Activated CD8-positive, alpha-beta memory T cell treated with anti-CD3 and anti-CD28 coated beads, Interleukin-2, amount 10 ng/mL, durations not matched to agents 7 days and 5 days (primary cell): ENCODE measurements at regions not wholly inside any gene's neighbourhood (a gene's known extent, or its start where the extent isn't known, plus 50 kb on each side); places are given as distances from the start of the nearest gene placed in this dataset.
"Not testable (repeated sequence)": the region's sequence is repeated elsewhere in the genome, so short reads cannot be mapped to it uniquely, and the experiment has no call there.

Experiments used
- ATAC-seq: fragments of 150-1000 bp; cut with Tn5 transposase; one replicate; pipeline ENCODE4 v1.10.0; 2021; ENCODE audit warnings: moderate library complexity
- CTCF ChIA-PET: fragments of 350-600 bp; sonication (Branson Sonifier 250); formaldehyde crosslinking; loops from one replicate; lab custom pipeline; 2021; ENCODE audit warnings: antibody characterized with exemption; lab: Charles Lee
- DNase-seq: peaks from one replicate; pipeline ENCODE4 v3.0.0-alpha.2; 2020
- H3K27ac Mint-ChIP-seq: one replicate; pipeline ENCODE4 v1.8.0; 2021; ENCODE audit warnings: mild to moderate bottlenecking, mixed read lengths
- H3K27me3 Mint-ChIP-seq: one replicate; pipeline ENCODE4 v1.8.0; 2021; ENCODE audit warnings: mixed read lengths
- H3K36me3 Mint-ChIP-seq: one replicate; pipeline ENCODE4 v1.8.0; 2021; ENCODE audit warnings: mild to moderate bottlenecking, mixed read lengths
- H3K4me1 Mint-ChIP-seq: one replicate; pipeline ENCODE4 v1.8.0; 2021; ENCODE audit warnings: mixed read lengths
- H3K4me3 Mint-ChIP-seq: one replicate; pipeline ENCODE4 v1.8.0; 2021; ENCODE audit warnings: mild to moderate bottlenecking, moderate library complexity, mixed read lengths
- H3K9me3 Mint-ChIP-seq: one replicate; pipeline ENCODE4 v1.8.0; 2022; ENCODE audit warnings: low read depth, mixed read lengths

- H3K27ac Mint-ChIP-seq = no peak overlapping the region
- no peak for ATAC-seq
These were observed 121.8 kb upstream of the DNAJC10 start for GRCh38 chr2:182594286-182594685.

GRCh38 chr2:182595650-182596049, 120.4 kb upstream of the DNAJC10 start:
- CTCF ChIA-PET = no interaction called here
- no peak for DNase-seq
- no peaks in the 10 kb centered on the region for H3K9me3 Mint-ChIP-seq
- no peak for ATAC-seq
- no peaks in the 10 kb centered on the region for H3K4me1 Mint-ChIP-seq
- H3K4me3 Mint-ChIP-seq = no peak overlapping the region
- H3K36me3 Mint-ChIP-seq = no peaks in the 10 kb centered on the region
- H3K27ac Mint-ChIP-seq = no peak overlapping the region
- peaks cover 9% of the 10 kb centered on the region for H3K27me3 Mint-ChIP-seq

More at GRCh38 chr2:182594286-182594685, 121.8 kb upstream of the DNAJC10 start:
- Mint-ChIP-seq H3K9me3 (no peaks in the 10 kb centered on the region), H3K4me3 (no peak overlapping the region), H3K4me1 (no peaks in the 10 kb centered on the region), H3K36me3 (no peaks in the 10 kb centered on the region), H3K27me3 (peaks cover 9% of the 10 kb centered on the region)
- CTCF ChIA-PET = no interaction called here
- no peak for DNase-seq

DNA sequence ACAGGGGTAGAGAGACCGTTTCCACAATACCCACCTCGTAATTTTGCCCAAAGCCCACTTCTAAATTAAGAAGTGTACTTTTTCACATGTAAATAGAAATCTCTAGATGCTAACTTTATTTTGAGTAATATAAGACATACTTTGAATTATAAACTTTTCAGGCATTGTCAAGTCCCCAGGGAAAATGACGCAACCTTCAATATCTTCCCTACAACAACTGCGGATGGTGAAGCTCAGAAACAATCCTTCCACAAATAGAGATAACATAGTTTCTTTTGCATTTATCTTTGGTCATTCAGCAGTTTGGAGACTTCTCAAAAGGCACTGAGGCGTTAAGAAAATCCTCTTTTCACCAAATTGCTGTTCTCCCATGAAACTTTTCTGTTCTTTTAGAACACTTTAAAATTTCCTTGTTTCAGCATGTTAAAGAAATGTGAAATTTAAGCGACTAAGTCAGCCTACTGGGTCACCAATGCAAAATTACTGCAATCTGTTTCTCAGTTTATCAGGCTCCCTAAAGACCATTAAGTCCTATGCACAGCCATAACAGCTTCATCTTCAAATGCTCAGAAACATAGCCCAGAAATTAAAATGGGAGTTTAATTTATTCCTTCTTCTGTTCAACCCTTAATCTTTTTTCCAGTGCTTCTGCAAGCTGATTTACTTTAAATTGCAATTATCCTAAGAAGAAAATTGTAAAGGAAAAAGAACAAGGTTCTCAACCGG, 118.3 kb upstream of the DNAJC10 start:
- Mint-ChIP-seq H3K27me3 (peaks cover 5% of the 10 kb centered on the region), H3K36me3 (no peaks in the 10 kb centered on the region), H3K4me1 (no peaks in the 10 kb centered on the region), H3K4me3 (no peak overlapping the region), H3K27ac (no peak overlapping the region), H3K9me3 (no peaks in the 10 kb centered on the region)
- CTCF ChIA-PET = no interaction called here
- no peak for DNase-seq
- no peak for ATAC-seq

DNA sequence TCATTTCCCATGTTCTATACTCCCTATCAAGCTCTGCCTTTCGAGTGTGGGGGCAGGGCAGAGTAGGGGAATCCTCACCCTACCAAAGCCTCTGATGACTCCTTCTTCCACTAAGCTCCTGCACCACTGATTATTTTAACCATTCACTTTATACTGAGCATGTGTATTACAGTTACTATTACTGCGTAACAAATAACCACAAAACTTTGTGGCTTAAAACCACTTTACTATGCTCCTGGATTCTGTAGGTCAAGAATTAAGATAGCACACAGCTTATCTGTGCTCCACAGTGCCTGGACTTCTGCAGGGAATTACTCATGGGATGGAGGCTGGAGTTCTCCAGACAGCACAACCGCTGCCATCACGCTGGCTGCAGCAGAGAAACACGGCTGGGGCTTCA, 117.4 kb upstream of the DNAJC10 start:
- DNase-seq = no peak
- CTCF ChIA-PET = no interaction called here
- no peaks in the 10 kb centered on the region for H3K27me3 Mint-ChIP-seq
- H3K9me3 Mint-ChIP-seq = no peaks in the 10 kb centered on the region
- no peak for ATAC-seq
- no peaks in the 10 kb centered on the region for H3K4me1 Mint-ChIP-seq
- H3K36me3 Mint-ChIP-seq = no peaks in the 10 kb centered on the region
- no peak overlapping the region for H3K27ac Mint-ChIP-seq
- no peak overlapping the region for H3K4me3 Mint-ChIP-seq

DNA sequence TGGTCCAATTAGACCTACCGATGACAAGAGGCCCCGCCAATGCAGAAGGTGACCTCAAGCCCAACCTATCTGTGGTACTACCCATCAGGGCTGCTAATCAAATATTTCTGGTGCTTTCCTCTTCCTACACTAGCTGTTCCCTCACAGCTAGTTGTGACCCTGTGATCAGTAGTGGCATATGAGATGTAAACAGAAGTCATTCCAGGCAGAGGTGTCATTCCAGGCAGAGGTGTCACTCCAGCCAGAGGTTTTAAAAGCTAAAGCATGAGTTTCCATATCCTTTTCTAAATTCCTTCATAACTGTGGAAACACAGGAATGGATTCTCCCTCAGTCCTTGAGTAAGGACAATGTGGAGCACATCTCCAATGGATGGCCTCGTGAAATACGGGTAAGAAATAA, 110.9 kb upstream of the DNAJC10 start:
- H3K27me3 Mint-ChIP-seq = no peaks in the 10 kb centered on the region
- CTCF ChIA-PET = interaction anchor here (1.0 kb wide), 1 partner anchor 9 kb away, joined by 4 read pairs; no protein-coding TSS in a partner anchor
- no peak overlapping the region for H3K4me3 Mint-ChIP-seq

DNA sequence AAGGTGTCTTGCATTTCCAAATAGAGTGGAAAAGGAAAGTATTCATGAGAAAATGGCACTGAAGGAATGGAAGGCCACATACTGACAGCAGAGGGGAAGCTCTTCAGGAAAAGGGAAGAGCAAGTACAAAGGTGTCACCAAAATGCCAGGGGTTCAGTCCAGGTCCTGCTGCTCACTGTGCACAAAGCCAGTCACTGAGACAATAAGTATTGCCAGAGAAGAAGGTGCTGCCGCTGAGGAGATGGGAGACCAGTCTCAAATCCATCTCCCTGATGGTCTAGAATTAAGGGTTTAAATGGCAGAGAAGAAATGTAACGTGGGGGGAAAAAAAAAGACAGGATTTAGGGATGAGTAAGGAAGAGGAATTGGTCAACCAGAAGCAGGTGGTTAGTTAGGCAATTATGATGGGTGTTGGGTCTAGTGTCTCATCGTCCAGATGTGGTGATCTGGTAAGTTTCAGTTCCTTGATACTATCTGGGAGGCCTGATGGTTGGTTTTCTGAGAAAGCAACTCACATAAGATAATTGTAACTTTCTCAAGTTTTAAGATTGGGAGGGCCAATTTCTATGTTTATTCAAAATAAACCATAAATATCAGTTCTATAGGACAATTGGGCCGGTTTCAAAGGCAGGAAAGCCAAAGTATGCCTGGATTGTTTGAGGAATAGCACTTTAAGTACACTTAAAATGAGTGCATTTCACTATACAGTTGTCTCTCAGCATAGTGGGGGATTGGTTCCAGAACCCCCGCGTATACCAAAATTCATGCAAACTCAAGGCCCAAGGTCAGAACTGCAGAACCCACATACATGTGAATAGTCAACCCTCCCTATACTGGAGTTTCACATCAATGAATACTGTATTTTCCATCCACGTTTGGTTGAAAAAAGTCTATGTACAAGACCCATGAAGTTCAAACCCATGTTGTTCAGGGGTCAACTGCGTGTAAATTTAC, 109.1 kb upstream of the DNAJC10 start:
- no peak overlapping the region for H3K27ac Mint-ChIP-seq
- H3K4me1 Mint-ChIP-seq = no peaks in the 10 kb centered on the region
- CTCF ChIA-PET = interaction anchor here (0.8 kb wide), 1 partner anchor 9 kb away, joined by 3 read pairs; no protein-coding TSS in a partner anchor
- no peak for ATAC-seq
- no peak for DNase-seq
- H3K9me3 Mint-ChIP-seq = no peaks in the 10 kb centered on the region
- no peak overlapping the region for H3K4me3 Mint-ChIP-seq
- H3K27me3 Mint-ChIP-seq = peaks cover 2% of the 10 kb centered on the region
- no peaks in the 10 kb centered on the region for H3K36me3 Mint-ChIP-seq

More for the DNA sequence above, 110.9 kb upstream of the DNAJC10 start:
- no peaks in the 10 kb centered on the region for H3K9me3 Mint-ChIP-seq
- DNase-seq (no peak), ATAC-seq (no peak)
- H3K36me3 Mint-ChIP-seq = no peaks in the 10 kb centered on the region
- no peak overlapping the region for H3K27ac Mint-ChIP-seq
- H3K4me1 Mint-ChIP-seq = no peaks in the 10 kb centered on the region

GRCh38 chr2:182608181-182608845, 107.7 kb upstream of the DNAJC10 start:
- Mint-ChIP-seq H3K4me1 (no peaks in the 10 kb centered on the region), H3K4me3 (no peak overlapping the region), H3K9me3 (no peaks in the 10 kb centered on the region), H3K27ac (no peak overlapping the region), H3K36me3 (no peaks in the 10 kb centered on the region), H3K27me3 (peaks cover 2% of the 10 kb centered on the region)
- CTCF ChIA-PET = interaction anchor here (0.8 kb wide), 1 partner anchor 7 kb away, joined by 3 read pairs; no protein-coding TSS in a partner anchor
- DNase-seq (no peak), ATAC-seq (no peak)

DNA sequence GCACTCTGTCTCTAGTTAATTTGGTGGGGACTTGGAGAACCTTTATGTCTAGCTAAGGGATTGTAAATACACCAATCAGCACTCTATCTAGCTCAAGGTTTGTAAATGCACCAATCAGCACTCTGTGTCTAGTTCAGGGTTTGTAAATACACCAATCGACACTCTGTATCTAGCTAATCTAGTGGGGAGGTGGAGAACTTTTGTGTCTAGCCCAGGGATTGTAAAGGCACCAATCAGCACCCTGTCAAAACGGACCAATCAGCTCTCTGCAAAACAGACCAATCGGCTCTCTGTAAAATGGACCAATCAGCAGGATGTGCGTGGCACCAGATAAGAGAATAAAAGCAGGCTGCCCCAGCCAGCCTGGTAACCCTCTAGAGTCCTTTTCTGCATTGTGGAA, 107.1 kb upstream of the DNAJC10 start:
- CTCF ChIA-PET = not testable (repeated sequence)

DNA sequence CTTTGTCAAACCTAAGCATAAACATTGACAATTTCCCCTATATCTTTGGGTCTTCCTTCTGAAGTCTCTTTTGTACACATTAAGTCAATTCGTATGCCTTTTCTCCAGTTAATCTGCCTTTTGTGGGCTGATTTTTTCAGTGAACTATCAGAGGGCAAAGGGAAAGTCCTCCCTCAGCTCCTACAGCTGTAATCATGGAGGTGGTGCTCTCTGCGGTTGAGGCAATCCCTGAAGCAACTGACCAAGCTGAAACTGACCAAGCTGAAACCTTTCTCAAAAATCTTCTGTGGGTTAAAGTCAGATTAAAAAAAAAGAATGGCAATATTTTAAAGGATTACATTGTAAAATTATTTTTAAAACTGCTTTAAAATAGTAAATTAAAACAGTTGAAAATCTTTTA, 105.8 kb upstream of the DNAJC10 start:
- CTCF ChIA-PET = no interaction called here

More for the DNA sequence above, 107.1 kb upstream of the DNAJC10 start:
- not testable (repeated sequence) for H3K36me3 Mint-ChIP-seq, H3K9me3 Mint-ChIP-seq, DNase-seq, H3K4me3 Mint-ChIP-seq, H3K27me3 Mint-ChIP-seq, H3K4me1 Mint-ChIP-seq, ATAC-seq, H3K27ac Mint-ChIP-seq

GRCh38 chr2:182611009-182611408, 105.0 kb upstream of the DNAJC10 start:
- no peak overlapping the region for H3K4me3 Mint-ChIP-seq
- CTCF ChIA-PET = no interaction called here
- no peak overlapping the region for H3K27ac Mint-ChIP-seq
- H3K27me3 Mint-ChIP-seq = peaks cover 2% of the 10 kb centered on the region
- no peak for ATAC-seq
- no peak for DNase-seq
- H3K4me1 Mint-ChIP-seq = no peaks in the 10 kb centered on the region
- H3K9me3 Mint-ChIP-seq = no peaks in the 10 kb centered on the region
- H3K36me3 Mint-ChIP-seq = no peaks in the 10 kb centered on the region

More for the DNA sequence above, 105.8 kb upstream of the DNAJC10 start:
- no peak overlapping the region for H3K27ac Mint-ChIP-seq
- H3K4me1 Mint-ChIP-seq = no peaks in the 10 kb centered on the region
- no peaks in the 10 kb centered on the region for H3K36me3 Mint-ChIP-seq
- ATAC-seq (no peak), DNase-seq (no peak)
- H3K27me3 Mint-ChIP-seq = peaks cover 2% of the 10 kb centered on the region
- no peaks in the 10 kb centered on the region for H3K9me3 Mint-ChIP-seq
- H3K4me3 Mint-ChIP-seq = no peak overlapping the region

GRCh38 chr2:182615036-182615435, 101.0 kb upstream of the DNAJC10 start:
- H3K4me3 Mint-ChIP-seq = no peak overlapping the region
- H3K4me1 Mint-ChIP-seq = no peaks in the 10 kb centered on the region
- DNase-seq (no peak), ATAC-seq (no peak)
- no peaks in the 10 kb centered on the region for H3K36me3 Mint-ChIP-seq
- no peaks in the 10 kb centered on the region for H3K9me3 Mint-ChIP-seq
- CTCF ChIA-PET = no interaction called here
- no peak overlapping the region for H3K27ac Mint-ChIP-seq
- peaks cover 2% of the 10 kb centered on the region for H3K27me3 Mint-ChIP-seq

DNA sequence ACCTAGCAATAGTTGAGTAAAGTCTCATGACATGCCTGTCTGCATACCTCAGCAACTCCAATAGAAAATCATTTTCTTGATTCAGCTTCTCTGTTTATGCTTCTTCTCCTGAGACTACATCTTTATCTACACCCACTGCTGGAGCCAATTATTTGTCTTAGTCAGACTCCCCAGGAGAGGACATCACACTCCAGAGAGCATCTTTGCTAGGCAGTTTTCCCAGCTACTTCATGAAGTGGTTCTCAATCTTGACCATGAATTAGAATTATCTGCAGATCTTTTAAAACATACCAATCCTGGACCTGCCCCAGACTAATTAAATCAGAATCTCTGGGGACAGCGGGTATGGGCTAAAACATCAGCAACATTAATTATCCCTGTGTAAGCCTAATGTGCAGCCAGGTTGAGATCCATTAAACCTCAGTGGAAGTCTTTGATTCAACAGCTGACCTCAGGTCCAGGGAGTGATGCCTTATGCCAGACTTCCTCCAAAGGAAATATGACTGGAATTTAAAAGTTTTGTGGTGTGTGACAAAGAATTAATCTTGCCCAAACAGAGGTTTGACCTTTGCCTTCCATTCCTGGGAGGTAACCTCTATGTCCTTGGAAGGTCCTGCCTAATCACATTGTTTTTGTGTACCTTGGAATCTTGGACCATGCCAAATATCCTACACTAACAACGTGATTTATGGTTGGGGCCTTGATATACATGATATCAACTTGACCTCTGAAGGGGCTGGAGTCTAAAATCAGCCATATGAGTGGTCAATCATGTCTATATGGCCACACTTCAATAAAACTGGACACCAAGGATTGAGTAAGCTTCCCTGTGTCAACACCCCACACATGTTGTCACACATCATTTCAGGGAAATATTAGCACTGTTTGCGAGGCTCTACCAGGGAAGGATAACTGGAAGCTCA, 99.3 kb upstream of the DNAJC10 start:
- Mint-ChIP-seq H3K36me3 (no peaks in the 10 kb centered on the region), H3K27me3 (peaks cover 2% of the 10 kb centered on the region), H3K4me3 (no peak overlapping the region), H3K27ac (no peak overlapping the region), H3K9me3 (no peaks in the 10 kb centered on the region), H3K4me1 (no peaks in the 10 kb centered on the region)
- no peak for ATAC-seq
- CTCF ChIA-PET = no interaction called here
- no peak for DNase-seq
